Fibroblast of gingiva (primary cell): ENCODE measurements at regions not wholly inside any gene's neighbourhood (a gene's known extent, or its start where the extent isn't known, plus 50 kb on each side); places are given as distances from the start of the nearest gene placed in this dataset.

ENCODE experiments used
- DNase-seq: peaks from one replicate; pipeline ENCODE4 v3.0.0-alpha.2; 2011; ENCODE audit warnings: low read depth

DNA sequence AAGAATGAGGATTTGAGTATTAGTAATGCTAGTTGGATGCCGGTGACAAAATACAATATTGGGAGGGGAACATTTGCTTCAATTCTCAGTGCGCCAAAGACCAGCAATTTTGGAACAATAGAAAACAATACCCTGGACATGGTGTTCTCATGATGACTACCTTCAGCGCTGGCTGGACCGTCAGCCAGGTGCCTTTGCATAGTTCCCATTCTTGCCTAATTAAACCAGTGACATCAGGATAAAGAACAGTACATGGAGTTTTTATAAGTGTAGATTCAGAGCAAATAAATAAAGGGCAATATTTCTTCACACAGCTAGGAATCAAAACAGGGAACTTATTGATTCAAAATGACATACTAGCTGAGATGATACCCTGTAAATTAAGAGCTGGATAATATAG, 404.8 kb upstream of the RORA start:
- no peak for DNase-seq

DNA sequence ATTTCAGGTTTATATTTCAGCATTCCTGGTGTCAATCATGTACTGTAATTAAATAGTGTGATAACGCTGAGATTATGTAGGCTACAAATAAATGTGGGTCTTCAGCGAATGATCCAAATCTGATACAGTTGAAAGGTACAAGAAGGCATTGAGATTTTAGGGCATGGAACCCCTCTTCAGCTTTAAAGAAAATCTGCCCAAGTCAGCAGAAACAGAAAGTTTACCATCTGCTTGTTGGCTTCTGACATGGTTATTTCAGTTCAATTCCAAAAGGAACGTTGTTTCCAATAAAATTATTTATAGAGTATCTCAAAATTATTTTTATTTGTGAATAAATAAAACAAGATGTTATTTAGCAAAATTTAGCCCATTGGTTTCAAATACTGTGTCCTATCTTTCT, 400.2 kb upstream of the RORA start:
- no peak for DNase-seq

DNA sequence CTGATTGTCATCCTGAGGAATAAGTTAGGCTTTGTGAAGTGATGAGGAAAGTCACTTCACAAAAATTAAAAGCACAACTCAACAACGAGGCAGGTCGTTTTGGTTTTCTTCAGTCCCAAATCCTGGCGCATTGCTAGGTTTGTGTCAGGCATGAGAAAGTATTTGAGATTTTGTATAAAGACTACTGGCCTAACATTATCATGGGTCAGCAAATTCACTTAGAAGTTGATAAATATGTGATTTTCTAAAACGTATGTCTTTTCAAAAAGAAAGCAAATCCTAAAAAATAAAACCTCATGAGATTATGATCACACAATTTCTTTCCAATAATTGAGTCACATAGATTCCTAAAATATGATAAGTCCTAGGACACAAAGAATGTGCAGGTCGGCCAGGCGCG, 395.8 kb upstream of the RORA start:
- DNase-seq: no peak

DNA sequence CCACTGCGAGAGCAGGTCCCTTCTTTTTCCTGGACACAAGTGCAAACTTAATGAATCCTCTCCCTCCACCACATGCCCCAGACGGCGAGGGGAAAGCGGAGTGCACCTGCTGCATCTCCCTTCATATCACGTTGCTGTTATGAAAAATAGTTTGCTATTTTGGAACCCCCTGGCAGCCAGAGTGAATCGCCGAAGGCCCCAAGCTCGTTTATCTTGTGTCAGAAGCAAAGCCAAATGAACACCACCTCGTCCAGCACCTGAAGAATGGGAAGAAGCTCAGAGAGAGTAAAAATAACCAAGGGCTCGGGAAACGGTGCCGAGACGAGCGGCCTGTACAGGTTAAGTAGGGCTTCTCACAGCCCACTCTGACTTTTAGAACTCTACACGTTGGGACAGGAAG, 394.6 kb upstream of the RORA start:
- DNase-seq: no peak

DNA sequence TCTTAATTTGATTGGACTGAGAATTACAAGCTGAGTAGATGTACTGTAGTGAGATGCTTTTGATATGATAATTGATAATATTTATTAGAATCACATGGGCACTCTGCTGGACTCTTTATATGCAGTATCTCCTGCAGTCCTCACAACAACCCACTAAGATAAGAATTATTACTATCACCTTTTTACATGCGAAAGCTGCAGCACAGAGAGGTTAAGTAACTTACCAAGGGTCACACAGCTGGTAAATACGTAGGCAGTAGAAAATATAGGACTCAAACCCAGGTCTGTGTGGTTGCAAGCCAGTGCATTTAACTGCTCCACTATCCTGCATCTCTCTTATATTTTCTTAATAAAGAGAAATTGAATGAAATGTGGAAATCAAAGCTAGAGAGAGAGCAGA, 392.8 kb upstream of the RORA start:
- no peak for DNase-seq

DNA sequence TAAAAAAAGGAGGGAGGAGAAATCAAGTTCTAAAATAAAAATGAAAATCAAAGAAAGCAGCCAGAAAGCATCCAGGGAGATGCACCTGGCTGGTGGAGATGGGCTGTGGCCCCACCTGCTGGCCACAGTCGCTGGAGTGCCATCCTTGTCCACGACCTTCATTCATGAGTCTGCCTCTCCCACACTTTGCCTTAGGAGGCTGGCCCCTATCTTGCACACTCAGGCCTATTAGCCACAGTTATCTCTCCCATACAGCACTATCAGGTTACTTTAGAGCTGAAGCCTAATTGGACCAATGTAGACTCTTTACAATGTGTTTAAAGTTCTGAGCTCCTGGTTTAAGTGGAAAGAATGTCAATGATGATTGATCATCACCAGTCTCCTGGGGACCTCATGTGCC, 392.0 kb upstream of the RORA start:
- DNase-seq: no peak

DNA sequence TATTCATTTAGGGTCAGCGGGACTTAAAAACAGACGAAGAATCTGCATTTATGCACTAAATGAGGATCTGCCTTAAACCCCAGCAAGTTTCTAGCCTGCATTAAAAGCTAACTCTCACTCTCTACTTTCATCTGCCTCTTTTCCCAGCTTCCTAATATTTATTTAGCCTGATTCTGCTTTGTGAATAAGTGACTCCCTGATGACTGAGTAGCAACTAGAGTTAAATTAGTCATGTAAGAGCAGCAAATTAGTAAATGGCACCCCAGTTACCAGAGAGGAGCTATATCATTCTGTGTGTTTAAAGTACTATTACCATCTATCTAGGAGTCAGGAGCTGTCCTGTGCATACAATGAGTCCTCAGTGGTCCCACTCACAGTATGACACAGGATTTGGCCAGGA, 391.0 kb upstream of the RORA start:
- DNase-seq: no peak

DNA sequence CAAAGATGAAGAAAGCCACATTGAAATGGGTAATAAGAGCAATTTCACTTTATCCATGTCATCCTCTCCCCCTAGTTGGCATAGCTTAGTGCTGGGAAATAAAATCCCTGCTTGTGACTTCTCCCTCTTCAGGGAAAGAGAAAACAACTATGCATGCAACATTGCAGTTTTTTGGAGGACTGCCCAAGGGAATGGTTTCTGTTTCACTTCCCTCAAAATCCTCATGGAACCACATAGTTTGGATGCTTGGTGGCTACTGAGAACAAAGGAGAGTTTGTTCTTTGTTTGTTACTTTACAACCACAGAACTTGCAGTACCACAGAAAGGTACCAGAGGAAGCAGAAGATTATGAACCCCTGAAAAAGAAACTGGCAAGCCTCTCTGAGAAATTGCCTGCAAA, 384.6 kb upstream of the RORA start:
- DNase-seq: peak; percentile 15

DNA sequence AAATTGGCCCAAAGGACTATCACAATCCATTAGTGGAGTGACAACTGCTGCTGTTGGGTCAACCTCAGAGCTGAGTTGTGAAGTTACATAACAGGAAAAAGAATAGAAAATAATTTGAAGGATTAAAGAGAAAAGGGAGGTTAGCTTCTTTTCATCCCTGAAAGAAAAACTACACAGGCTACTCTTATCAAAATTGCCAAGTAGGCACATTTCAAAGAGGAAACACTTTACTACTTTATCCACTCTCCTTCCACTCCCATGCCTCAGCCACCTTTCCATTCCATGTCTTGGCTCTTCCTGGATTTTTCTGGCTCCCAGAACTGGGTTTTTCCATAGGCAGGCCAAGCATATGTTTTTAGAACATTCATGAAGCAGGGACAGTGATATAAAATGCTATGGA, 384.0 kb upstream of the RORA start:
- DNase-seq: no peak

DNA sequence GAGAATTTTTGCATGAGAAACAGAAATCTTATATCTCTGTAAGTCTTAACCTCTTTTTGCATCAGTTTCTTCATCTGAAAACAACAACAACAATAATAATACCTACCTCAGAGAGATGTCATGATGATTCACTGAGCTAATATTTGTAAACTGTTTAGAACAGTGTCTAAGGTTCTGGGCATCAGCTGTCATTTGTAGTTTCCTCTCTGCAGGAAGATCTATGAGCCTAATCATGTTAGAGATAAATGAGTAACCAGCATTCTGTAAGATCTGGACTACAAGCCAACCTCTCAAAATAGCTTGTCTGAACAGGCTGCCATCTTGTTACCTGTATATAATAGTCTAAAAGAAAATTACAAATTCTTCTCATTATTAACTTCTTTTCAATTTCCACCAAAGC, 383.0 kb upstream of the RORA start:
- DNase-seq: no peak

DNA sequence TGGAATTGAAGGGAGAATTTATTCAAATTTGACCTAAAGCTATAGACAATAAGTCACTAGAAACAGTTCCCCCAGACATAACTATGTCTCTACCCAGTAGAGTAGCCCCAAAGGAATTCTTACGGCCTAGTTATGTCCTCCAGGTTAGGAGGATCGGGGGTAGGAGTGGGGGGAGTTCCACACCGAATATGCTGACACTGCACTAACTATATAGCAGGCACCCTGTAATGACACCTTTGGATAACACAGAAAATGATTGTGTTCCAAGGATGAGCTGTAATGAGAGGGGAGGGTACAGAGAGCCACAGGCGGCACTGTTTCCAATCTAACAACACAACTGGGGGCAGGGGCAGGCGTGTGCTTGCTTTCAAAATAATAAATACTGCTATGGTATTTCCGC, 376.2 kb upstream of the RORA start:
- DNase-seq: no peak

DNA sequence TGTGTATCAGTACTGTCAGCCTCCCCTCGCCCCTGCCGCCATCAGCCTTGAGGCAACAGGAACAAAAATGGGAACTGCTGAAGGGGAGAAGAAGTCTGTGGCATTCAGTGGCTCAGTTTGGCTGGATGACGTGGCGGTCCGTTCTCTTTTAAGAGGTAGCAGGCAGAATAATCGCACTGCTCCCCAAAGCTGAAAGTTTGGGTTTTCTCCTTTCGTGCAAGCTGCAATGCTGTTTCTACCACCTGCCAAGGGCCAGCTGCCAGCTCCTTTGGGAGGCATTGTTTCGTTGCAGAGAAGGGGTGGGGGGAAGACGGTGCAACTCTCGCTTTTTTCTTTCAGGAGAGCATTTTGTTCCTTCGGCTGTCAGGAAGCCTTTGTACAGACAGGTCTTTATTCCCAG, 369.6 kb upstream of the RORA start:
- DNase-seq: no peak

DNA sequence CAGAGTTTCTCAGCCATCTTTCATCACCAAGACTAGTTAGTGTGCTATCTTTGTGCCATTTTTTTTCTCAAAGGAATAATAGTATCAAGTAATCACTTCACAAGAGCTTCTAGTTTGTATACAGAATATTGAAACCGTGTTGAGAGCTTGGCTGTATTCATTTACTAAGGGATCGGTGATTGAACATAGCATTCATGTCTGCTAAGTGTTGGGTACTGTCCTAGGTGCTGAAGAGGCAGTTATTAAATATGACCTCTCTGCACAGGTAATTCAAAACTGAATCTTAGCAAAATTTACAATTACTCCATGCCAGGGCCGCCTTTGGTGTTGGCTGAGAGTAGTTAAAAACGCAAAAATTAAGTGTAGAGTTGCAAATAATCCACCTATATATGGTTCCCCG, 355.3 kb upstream of the RORA start:
- DNase-seq: no peak

DNA sequence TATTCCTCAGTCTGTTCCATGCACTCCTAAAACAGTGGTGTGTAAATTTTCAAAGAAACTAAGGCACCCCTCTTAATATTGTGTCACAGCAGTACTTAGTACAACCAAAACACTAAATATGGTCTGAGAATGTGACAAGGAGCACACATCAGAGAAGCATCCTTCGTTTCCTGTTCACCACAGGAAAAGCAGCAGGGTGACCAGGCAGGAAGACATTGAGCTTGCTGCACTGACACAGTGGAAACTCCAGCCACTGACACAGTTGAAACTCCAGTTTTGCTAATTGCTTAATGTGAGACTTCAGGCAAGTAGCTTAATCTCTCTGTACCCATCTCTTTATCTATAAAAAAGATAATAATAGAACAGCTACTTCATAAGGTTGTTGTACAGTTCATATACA, 353.0 kb upstream of the RORA start:
- no peak for DNase-seq

DNA sequence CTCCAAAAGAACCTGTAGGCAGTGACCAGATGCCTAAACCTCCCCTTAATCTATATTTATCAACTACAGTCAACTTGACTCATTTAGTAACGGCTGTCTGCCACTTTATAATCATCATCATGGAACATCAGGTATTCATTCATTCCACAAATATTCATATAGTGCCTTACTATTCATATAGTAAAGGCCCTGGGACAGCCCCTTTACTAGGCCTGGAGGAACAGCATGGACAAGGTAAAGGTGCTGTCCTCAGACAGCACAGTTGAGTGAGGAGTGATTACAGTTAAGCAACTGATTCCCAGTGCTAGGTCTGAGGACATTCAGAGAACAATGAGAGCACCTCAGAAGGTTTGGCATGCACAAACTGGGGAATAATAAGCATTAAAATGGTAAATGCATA, 346.5 kb upstream of the RORA start:
- no peak for DNase-seq

DNA sequence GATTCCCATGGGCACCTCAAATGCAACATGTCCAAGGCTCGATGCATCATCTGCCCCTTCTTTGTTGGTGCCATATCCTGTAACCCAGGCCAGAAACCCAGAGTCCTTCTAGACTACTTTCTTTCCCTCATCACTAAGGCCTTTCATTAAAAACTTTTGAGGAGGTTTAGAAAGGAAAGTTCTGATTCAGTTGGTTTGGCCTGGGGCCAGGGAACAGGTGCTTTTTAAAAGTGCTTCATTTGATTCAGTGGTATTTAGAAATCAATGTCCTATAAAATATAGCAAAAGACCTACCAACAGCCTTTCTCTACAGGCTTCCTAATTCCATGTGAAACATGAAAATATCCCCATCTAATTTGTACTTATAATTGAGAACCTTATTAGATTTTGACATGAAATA, 341.9 kb upstream of the RORA start:
- DNase-seq: no peak

DNA sequence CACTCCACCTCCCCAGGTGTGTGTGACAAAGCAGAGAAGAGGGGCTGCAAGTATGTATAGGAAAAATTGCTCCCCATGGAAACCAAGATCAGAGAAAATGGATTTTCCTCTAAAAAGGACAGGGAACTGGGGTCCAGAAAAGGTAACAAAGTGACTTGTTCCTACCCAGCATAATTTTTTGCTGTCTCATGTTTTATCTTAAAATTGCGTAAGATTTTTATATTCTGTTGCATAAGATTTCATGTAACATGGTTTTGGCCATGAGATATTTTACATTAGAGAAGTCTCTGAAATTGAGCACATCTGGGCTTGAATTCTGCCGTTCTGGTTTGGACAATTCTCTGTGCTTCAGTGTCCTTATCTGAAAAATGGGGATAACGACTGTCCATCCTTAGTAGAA, 335.7 kb upstream of the RORA start:
- no peak for DNase-seq

DNA sequence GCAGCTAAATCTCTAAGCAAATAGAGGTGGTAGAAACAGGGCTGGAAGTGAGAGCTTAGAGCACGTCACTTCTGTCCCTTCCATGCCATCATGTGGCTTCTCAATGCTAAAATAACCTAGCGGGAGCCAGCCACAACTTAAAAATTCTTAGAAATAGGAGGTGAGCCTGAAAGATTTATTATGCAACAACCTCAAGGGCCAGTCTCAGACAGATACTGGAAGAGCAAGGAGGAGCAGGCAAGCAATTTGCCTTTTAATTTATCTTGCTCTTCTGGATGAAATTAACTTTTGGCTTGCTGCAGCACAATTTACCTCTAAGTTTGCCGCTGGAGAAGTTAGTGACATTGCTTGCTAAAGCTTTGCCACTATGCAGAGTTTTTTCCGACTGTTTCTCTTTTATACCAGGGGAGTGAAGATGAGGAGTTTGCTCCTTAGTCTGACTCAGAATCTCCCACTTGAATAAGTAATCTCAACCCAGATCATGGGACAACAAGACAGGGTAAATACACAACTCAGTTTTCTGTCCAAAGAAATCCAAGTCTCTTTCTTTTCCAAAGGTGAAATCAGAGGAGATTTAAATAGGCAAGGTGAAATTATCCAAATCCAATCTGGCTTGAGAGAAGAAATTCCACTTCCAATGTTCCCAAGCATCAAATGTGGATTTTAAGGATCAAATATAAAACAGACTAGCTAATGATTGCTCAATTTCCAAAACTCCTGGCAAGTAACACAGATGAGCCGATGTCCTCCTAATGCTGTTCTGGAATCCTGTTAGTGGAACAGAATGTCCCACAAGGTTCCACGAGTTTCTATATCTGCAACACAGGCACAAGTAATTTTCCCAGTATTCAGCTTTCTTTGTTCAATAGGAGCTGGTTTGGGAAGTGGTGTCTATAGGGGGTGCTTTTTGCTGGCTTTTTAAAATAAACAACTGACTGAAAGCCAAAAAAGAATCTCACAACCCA, 329.4 kb upstream of the RORA start:
- DNase-seq: peak; percentile 66

DNA sequence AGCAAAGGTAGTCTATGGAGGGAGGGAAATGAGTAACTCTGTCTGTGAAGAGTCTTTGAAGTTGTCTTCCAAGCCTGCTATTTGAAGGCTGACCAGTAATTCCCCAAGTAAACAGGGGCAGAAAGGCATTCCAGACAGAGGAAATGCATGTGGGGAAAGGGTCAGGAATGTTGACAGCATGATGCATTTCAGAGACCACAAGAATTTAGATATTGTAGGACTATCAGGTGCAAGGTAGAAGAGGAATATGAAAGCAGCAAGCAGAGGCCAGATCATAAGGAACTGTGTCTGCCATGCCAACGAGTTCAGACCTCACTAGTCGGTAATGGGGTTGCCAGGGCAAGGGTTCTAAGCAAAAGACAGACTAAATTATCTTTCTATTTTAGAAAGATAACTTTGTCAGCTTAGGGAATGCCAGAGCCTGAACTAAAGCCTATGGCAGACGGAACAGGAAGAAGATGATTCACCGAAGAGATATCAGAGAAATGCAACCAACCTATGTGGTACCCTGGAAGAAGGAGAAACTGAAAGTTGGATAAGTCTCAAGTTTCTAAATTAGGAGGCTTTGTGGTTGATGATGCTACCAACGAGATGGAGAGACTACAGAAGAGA, 327.0 kb upstream of the RORA start:
- no peak for DNase-seq

DNA sequence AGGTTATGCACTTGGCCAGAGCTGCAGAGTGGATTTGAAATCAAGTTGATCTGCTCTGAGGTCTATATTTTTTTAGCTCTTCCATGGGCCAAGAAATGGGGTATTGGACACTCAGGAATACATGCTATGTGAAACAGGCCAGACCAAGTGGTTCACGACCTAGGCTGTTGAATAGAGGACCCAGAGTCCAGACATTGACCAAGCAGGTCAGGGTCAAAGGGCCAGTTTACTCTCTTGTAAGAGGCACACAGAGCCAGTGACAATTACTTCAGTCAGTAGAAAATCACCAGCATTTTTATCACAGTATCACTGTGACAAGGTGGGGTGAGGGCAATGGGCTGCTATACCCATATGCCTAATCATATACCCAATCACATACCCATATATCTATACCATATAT, 320.6 kb upstream of the RORA start:
- DNase-seq: no peak

DNA sequence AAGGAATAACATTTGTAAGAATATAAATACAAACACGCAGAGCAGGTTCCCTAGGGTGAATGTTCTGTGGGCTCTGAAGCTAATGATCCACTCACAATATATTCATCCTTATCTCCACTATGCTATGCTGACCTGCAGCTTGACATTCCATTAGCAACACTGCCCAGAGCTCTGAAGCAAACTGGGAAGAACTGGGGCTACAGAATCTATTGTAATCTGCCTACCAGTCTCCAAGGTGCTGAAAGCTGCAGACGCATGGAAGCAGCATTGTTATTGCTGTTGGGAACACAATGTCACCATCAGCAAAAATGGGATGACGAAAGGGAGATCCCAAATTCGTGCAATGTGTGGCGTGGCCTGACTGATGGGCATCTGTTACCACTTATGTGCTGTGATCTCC, 316.7 kb upstream of the RORA start:
- peak; percentile 36 for DNase-seq

DNA sequence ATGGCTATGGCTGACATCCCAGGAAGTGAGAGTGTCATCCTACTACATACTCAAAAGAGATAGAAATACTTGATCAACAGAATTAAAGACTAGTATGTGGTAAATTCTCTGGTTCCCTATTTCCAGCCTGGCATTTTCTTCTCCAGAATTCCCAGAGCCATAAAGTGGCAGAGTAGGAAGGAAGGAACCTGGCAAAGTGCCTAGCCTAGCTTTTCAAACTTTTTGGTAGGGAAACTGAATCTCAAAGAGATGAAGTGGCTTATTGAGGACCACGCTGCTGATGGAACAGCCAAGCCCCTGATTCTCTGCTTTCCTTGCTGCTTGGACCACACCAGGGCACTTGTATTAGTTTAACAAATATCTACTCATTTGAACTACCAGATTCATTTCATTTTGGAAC, 312.4 kb upstream of the RORA start:
- DNase-seq: no peak

DNA sequence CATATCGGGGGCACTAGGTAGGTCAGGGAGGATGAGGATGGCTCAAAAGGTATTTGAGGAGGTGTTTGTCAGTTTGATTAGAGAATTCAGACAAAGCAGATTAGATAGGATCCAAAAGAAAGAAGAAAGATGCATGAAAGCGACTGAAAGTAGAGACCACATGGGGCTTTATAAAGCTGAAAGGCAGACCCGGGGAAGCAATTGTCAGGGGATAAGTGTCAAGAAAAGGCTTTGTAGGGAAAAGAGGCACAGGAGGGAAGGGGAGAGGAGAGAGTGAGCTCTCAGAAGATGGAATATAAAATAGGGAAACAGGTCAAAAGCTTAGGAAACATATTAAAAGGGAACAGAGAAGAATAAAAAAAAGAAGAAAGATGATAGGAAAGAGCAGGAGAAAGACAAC, 308.2 kb upstream of the RORA start:
- DNase-seq: no peak

DNA sequence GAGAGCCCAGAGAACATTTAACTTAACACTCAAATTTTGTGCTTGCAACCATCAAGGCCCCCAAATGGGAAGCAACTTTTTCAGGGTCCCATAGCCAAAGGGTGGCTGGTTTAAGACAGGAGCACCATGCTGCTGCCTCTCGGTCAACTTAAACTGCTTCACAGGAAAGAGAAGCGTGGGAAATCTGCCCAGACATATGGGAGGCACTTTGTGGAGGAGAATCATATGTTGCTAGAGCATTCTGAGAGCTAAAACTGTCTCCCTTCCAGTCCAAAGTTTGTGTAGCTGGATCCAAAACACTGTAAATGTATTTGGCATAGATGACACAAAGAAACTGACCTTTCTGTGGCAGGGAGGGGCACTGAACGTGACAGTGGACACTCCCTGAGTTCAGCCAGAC, 305.9 kb upstream of the RORA start:
- DNase-seq: no peak
